Head of caudate nucleus (tissue), 42 donors: ENCODE measurements at regions not wholly inside any gene's neighbourhood (a gene's known extent, or its start where the extent isn't known, plus 50 kb on each side); places are given as distances from the start of the nearest gene placed in this dataset.
"Not testable (repeated sequence)": the region's sequence is repeated elsewhere in the genome, so short reads cannot be mapped to it uniquely, and the experiment has no call there.

Experiments used
- DNase-seq, 42 donors: peaks; one replicate each; pipeline versions ENCODE4 v3.0.0 to v3.0.0-alpha.2; 2020 to 2021; ENCODE audit warnings: mixed read lengths in 7 of 42
- intact Hi-C: fragments of 100-400 bp; cut with DNase I; formaldehyde crosslinking; loops from one replicate; pipeline ENCODE4 v1.15.0; 2022

GRCh38 chr3:181610973-181611265, 100.8 kb upstream of the SOX2 start:
- no peak for DNase-seq
- intact Hi-C loops: loop anchor here (5.0 kb wide), 1 partner anchor 44 kb away; no protein-coding TSS in a partner anchor

GRCh38 chr3:181610083-181610972, 101.4 kb upstream of the SOX2 start:
- no peak for DNase-seq
- intact Hi-C loops: loop anchor here (5.0 kb wide), 1 partner anchor 43 kb away; no protein-coding TSS in a partner anchor

- DNase-seq: no peak
- intact Hi-C loops: no loop called here
Observed at GRCh38 chr3:181609030-181609767, 102.5 kb upstream of the SOX2 start.

- no peak for DNase-seq
- intact Hi-C loops: no loop called here
Observed at GRCh38 chr3:181604267-181604666, 107.5 kb upstream of the SOX2 start.

- DNase-seq: no peak
- intact Hi-C loops: no loop called here
Observed at GRCh38 chr3:181596126-181596525, 115.6 kb upstream of the SOX2 start.

- DNase-seq, intact Hi-C loops: not testable (repeated sequence)
Observed at GRCh38 chr3:181590939-181591338, 120.8 kb upstream of the SOX2 start.

- intact Hi-C loops: no loop called here
- no peak for DNase-seq
Observed at GRCh38 chr3:181582619-181583018, 129.1 kb upstream of the SOX2 start.

- DNase-seq: no peak
Observed at GRCh38 chr3:181581656-181582055, 130.1 kb upstream of the SOX2 start.

GRCh38 chr3:181578743-181579142, 133.0 kb upstream of the SOX2 start:
- intact Hi-C loops: no loop called here
- no peak for DNase-seq

More at GRCh38 chr3:181581656-181582055, 130.1 kb upstream of the SOX2 start:
- intact Hi-C loops: no loop called here

GRCh38 chr3:181572432-181572831, 139.3 kb upstream of the SOX2 start:
- DNase-seq: no peak
- intact Hi-C loops: no loop called here

- intact Hi-C loops: no loop called here
Observed at GRCh38 chr3:181570472-181570871, 141.3 kb upstream of the SOX2 start.

GRCh38 chr3:181569356-181569940, 142.3 kb upstream of the SOX2 start:
- no peak for DNase-seq

More at GRCh38 chr3:181570472-181570871, 141.3 kb upstream of the SOX2 start:
- no peak for DNase-seq

GRCh38 chr3:181568693-181569092, 143.0 kb upstream of the SOX2 start:
- no peak for DNase-seq
- intact Hi-C loops: loop anchor here (5.0 kb wide), 1 partner anchor 44 kb away; no protein-coding TSS in a partner anchor

More at GRCh38 chr3:181569356-181569940, 142.3 kb upstream of the SOX2 start:
- intact Hi-C loops: loop anchor here (5.0 kb wide), 1 partner anchor 43 kb away; no protein-coding TSS in a partner anchor

- DNase-seq: no peak
- intact Hi-C loops: loop anchor here (5.0 kb wide), 1 partner anchor 44 kb away; no protein-coding TSS in a partner anchor
Observed at GRCh38 chr3:181568248-181568647, 143.5 kb upstream of the SOX2 start.

- intact Hi-C loops: loop anchor here (5.0 kb wide), 1 partner anchor 45 kb away; no protein-coding TSS in a partner anchor
Observed at GRCh38 chr3:181567311-181568075, 144.2 kb upstream of the SOX2 start.

GRCh38 chr3:181565416-181565815, 146.3 kb upstream of the SOX2 start:
- DNase-seq: peak in 6 of 42 donors; percentile 12 to 71 (median 40)
- intact Hi-C loops: loop anchor here (5.0 kb wide), 1 partner anchor 47 kb away; no protein-coding TSS in a partner anchor

More at GRCh38 chr3:181567311-181568075, 144.2 kb upstream of the SOX2 start:
- DNase-seq: no peak

GRCh38 chr3:181564222-181564621, 147.5 kb upstream of the SOX2 start:
- no peak for DNase-seq
- intact Hi-C loops: loop anchor here (5.0 kb wide), 2 partner anchors 107 to 138 kb away; no protein-coding TSS in a partner anchor
